Thyroid gland (tissue), 4 donors: ENCODE measurements at regions not wholly inside any gene's neighbourhood (a gene's known extent, or its start where the extent isn't known, plus 50 kb on each side); places are given as distances from the start of the nearest gene placed in this dataset.

ENCODE experiments used
- CTCF ChIP-seq, 6 experiments: fragments of 200-600 bp in 3 of 6; fragments of 450-650 bp in 3 of 6; sonication (generic) in 3 of 6; IDR thresholded peaks; one replicate each; pipeline ENCODE4 v1.5.1; 2016 to 2019; ENCODE audit warnings: antibody characterized with exemption in 6 of 6, mild to moderate bottlenecking in 2 of 6, inconsistent platforms in 1 of 6, moderate library complexity in 1 of 6
- POLR2A ChIP-seq, 2 donors: fragments of 450-650 bp; IDR thresholded peaks; one replicate each; pipeline ENCODE4 v1.6.1; 2017; ENCODE audit warnings: antibody characterized with exemption in 2 of 2, mild to moderate bottlenecking in 2 of 2, moderate library complexity in 1 of 2

GRCh38 chr10:88080213-88080612, 216.8 kb downstream of the PTEN start:
- TF ChIP-seq CTCF (IDR thresholded peaks at IDR 0.05) (no peak), POLR2A (IDR thresholded peaks at IDR 0.05) (no peak)
